Endothelial cell of umbilical vein (primary cell): ENCODE measurements at regions not wholly inside any gene's neighbourhood (a gene's known extent, or its start where the extent isn't known, plus 50 kb on each side); places are given as distances from the start of the nearest gene placed in this dataset.

Experiments
- BruUV-seq: library from RNA; stranded (reverse); fragments of 400-500 nt; replicated peaks from 2 replicates; lab custom pipeline; 2021; lab: Mats Ljungman, UMichigan
- CTCF ChIA-PET: fragments of 300-600, 350-600 bp; sonication (Branson Sonifier 250); formaldehyde crosslinking; loops from one replicate; lab custom pipeline; 2021; ENCODE audit warnings: antibody characterized with exemption, inconsistent platforms; lab: Charles Lee
- POLR2A ChIA-PET: fragments of 300-600, 350-600 bp; sonication (Branson Sonifier 250); formaldehyde crosslinking; loops from one replicate; lab custom pipeline; 2021; ENCODE audit warnings: antibody characterized with exemption, inconsistent platforms; lab: Charles Lee
- DNase-seq: peaks from one replicate; pipeline ENCODE4 v3.0.0-alpha.2; 2011; ENCODE audit warnings: low read depth, low spot score
- FAIRE-seq: peaks from 2 replicates; lab custom pipeline; 2011; peaks lifted over from hg19 to GRCh38; lab: Jason Lieb, UNC
- H2AFZ ChIP-seq: 2 replicates; pipeline ENCODE4 v1.6.0; 2012; ENCODE audit warnings: low read depth, low read length, control low read depth, inconsistent platforms
- H3K27ac ChIP-seq: 2 replicates; pipeline ENCODE4 v1.5.1; 2011; ENCODE audit warnings: low read depth, mild to moderate bottlenecking, control low read depth, low read length, moderate library complexity; ENCODE audit not compliant: insufficient read depth
- H3K27me3 ChIP-seq, 2 experiments: 2 replicates each; pipeline versions ENCODE4 v1.6.0 to v1.6.1; 2011; ENCODE audit warnings: low read length in 2 of 2, mixed read lengths in 1 of 2; ENCODE audit not compliant: control insufficient read depth in 2 of 2, insufficient read depth in 2 of 2
- H3K36me3 ChIP-seq, 2 experiments: 2 replicates in 1 of 2; 3 replicates in 1 of 2; pipeline ENCODE4 v1.5.1; 2011; ENCODE audit warnings: low read length in 2 of 2, mild to moderate bottlenecking in 1 of 2, moderate library complexity in 1 of 2; ENCODE audit not compliant: control insufficient read depth in 2 of 2, insufficient read depth in 2 of 2; ENCODE audit errors: extremely low read depth in 1 of 2
- H3K4me1 ChIP-seq: 3 replicates; pipeline ENCODE4 v1.5.1; 2011; ENCODE audit warnings: mild to moderate bottlenecking, low read length; ENCODE audit not compliant: control insufficient read depth, insufficient read depth; ENCODE audit errors: extremely low read depth
- H3K4me2 ChIP-seq: 2 replicates; pipeline ENCODE4 v1.6.1; 2011; ENCODE audit warnings: low read length, control low read depth, mixed read lengths; ENCODE audit not compliant: insufficient read depth
- H3K4me3 ChIP-seq, 3 experiments: fragments of 200-600 bp in 1 of 3; sonication (generic), shearing (Covaris generic) in 1 of 3; replicated peaks in 1 of 3; 2 replicates each; pipeline ENCODE4 v1.5.1; 2011 to 2016; ENCODE audit warnings: control low read depth in 3 of 3, low read length in 3 of 3, mild to moderate bottlenecking in 2 of 3, inconsistent platforms in 1 of 3, low read depth in 1 of 3, moderate library complexity in 1 of 3; ENCODE audit not compliant: insufficient read depth in 1 of 3
- H3K79me2 ChIP-seq: 2 replicates; pipeline ENCODE4 v1.6.0; 2012; ENCODE audit warnings: low read length, inconsistent platforms; ENCODE audit not compliant: control insufficient read depth, insufficient read depth
- H3K9ac ChIP-seq: replicated peaks from 2 replicates; pipeline ENCODE3; 2011; ENCODE audit warnings: low read length, control low read depth; ENCODE audit not compliant: insufficient read depth; ENCODE audit errors: extremely low read depth
- H3K9me1 ChIP-seq: replicated peaks from 3 replicates; pipeline ENCODE4 v1.6.0; 2011; ENCODE audit warnings: mild to moderate bottlenecking, low read length; ENCODE audit not compliant: control insufficient read depth, insufficient read depth; ENCODE audit errors: extremely low read depth
- H3K9me3 ChIP-seq: replicated peaks from 2 replicates; pipeline ENCODE4 v1.5.1; 2012; ENCODE audit warnings: low read length, inconsistent platforms; ENCODE audit not compliant: control insufficient read depth, insufficient read depth
- H4K20me1 ChIP-seq: replicated peaks from 2 replicates; pipeline ENCODE3; 2011; ENCODE audit warnings: mild to moderate bottlenecking, low read length; ENCODE audit not compliant: control insufficient read depth, insufficient read depth; ENCODE audit errors: extremely low read depth
- EZH2 ChIP-seq: IDR thresholded peaks from 2 replicates; pipeline ENCODE4 v1.6.1; 2012; ENCODE audit warnings: borderline replicate concordance, low read depth, mild to moderate bottlenecking, moderate library complexity, low read length, inconsistent platforms; ENCODE audit not compliant: severe bottlenecking
- FOS ChIP-seq: IDR thresholded peaks from 2 replicates; pipeline ENCODE4 v1.6.1; 2011; ENCODE audit warnings: mild to moderate bottlenecking, low read length, moderate library complexity, borderline replicate concordance; ENCODE audit not compliant: insufficient read depth
- GATA2 ChIP-seq: IDR thresholded peaks from 2 replicates; pipeline ENCODE4 v1.7.0; 2011; ENCODE audit warnings: low read depth, mild to moderate bottlenecking, moderate library complexity, mixed read lengths, low read length; ENCODE audit not compliant: insufficient read length, insufficient read depth
- JUN ChIP-seq: IDR thresholded peaks from 2 replicates; pipeline ENCODE4 v1.6.1; 2011; ENCODE audit warnings: borderline replicate concordance, low read depth; ENCODE audit not compliant: insufficient read length, insufficient read depth
- MYC ChIP-seq: IDR thresholded peaks from one replicate; pipeline ENCODE4 v1.6.1; 2011; ENCODE audit warnings: mild to moderate bottlenecking, low read depth, low read length
- POLR2A ChIP-seq: IDR thresholded peaks from 2 replicates; pipeline ENCODE4 v1.6.1; 2012; ENCODE audit warnings: low read depth, mild to moderate bottlenecking, control low read depth, low read length
- POLR2AphosphoS5 ChIP-seq: IDR thresholded peaks from 2 replicates; pipeline ENCODE4 v1.6.1; 2012; ENCODE audit warnings: low read depth, mild to moderate bottlenecking, control low read depth, low read length, moderate library complexity; ENCODE audit not compliant: insufficient read depth
- dilution Hi-C: fragments of 300-500 bp; cut with MboI; formaldehyde crosslinking; loops from one replicate; pipeline ENCODE4 v1.15.0; 2019; ENCODE audit warnings: low sequenced_read_pairs; ENCODE audit not compliant: extremely low pct_ligation_motif_present
- intact Hi-C: fragments of 100-400 bp; cut with micrococcal nuclease; formaldehyde crosslinking; loops from one replicate; pipeline ENCODE4 v1.10.0; 2022
- TF ChIP-seq, protein P1 (sequence below), 2 donors: IDR thresholded peaks; 1 replicate in 1 of 2; 2 replicates in 1 of 2; pipeline ENCODE4 v1.5.1; 2011; ENCODE audit warnings: low read length in 2 of 2, mild to moderate bottlenecking in 2 of 2, moderate library complexity in 2 of 2, control low read depth in 1 of 2, inconsistent platforms in 1 of 2, low read depth in 1 of 2; ENCODE audit not compliant: insufficient read depth in 1 of 2; ENCODE audit errors: extremely low read depth in 1 of 2
- TF ChIP-seq, protein P2 (sequence below): IDR thresholded peaks from 2 replicates; pipeline ENCODE4 v1.6.1; 2011; ENCODE audit not compliant: insufficient read depth, insufficient read length

DNA sequence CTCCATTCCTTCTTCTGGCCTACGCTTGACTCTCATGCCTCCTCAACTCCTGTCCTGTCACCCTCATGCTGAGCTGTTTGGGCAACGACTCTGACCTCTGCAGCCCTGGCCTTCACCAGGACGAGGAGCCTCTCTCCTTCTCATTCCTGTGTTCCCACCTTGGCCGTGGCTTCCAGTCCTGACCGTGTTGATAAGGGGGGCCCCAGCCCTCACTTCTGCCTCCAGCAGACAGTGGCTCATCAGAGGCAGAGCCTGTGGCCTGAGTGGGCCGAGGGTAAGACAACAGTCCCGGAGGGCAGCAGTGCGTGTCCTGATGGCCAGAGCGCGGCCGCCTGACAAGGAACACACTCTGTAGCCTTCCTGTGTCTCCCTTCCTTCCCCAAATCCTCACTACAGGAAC is 61.7 kb upstream of the UBE3C start:
- peaks cover 13 to 18% of the 10 kb centered on the region in 2 experiments for H3K27me3 ChIP-seq
- dilution Hi-C loops, result no loop called here
- H3K9ac ChIP-seq, result no peak overlapping the region
- no peak overlapping the region for H3K27ac ChIP-seq
- no peak overlapping the region for H2AFZ ChIP-seq
- DNase-seq (no peak), FAIRE-seq (no peak)
- H4K20me1 ChIP-seq, result no peaks in the 10 kb centered on the region
- BruUV-seq, result no TSS peak
- H3K36me3 ChIP-seq, result no peaks in the 10 kb centered on the region
- no peaks in the 10 kb centered on the region for H3K9me3 ChIP-seq
- no peaks in the 10 kb centered on the region for H3K4me1 ChIP-seq
- TF ChIP-seq GATA2, result no peak
- no peak for TF ChIP-seq POLR2A
- TF ChIP-seq, protein P1, sequence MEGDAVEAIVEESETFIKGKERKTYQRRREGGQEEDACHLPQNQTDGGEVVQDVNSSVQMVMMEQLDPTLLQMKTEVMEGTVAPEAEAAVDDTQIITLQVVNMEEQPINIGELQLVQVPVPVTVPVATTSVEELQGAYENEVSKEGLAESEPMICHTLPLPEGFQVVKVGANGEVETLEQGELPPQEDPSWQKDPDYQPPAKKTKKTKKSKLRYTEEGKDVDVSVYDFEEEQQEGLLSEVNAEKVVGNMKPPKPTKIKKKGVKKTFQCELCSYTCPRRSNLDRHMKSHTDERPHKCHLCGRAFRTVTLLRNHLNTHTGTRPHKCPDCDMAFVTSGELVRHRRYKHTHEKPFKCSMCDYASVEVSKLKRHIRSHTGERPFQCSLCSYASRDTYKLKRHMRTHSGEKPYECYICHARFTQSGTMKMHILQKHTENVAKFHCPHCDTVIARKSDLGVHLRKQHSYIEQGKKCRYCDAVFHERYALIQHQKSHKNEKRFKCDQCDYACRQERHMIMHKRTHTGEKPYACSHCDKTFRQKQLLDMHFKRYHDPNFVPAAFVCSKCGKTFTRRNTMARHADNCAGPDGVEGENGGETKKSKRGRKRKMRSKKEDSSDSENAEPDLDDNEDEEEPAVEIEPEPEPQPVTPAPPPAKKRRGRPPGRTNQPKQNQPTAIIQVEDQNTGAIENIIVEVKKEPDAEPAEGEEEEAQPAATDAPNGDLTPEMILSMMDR (IDR thresholded peaks at IDR 0.05; ENCODE audit: extremely low read depth in 1 of 2, insufficient read depth in 1 of 2, low read depth in 1 of 2, low read length in 2 of 2), result no peak
- TF ChIP-seq JUN, result no peak
- TF ChIP-seq, protein P2, sequence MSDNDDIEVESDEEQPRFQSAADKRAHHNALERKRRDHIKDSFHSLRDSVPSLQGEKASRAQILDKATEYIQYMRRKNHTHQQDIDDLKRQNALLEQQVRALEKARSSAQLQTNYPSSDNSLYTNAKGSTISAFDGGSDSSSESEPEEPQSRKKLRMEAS, result no peak
- TF ChIP-seq EZH2, result no peak
- no peak for TF ChIP-seq POLR2AphosphoS5
- TF ChIP-seq FOS, result no peak
- TF ChIP-seq MYC, result no peak
- no peaks in the 10 kb centered on the region for H3K79me2 ChIP-seq
- H3K9me1 ChIP-seq, result no peaks in the 10 kb centered on the region
- H3K4me3 ChIP-seq, result no peak overlapping the region
- CTCF ChIA-PET, result no interaction called here
- POLR2A ChIA-PET, result no interaction called here
- intact Hi-C loops, result no loop called here
- no peak overlapping the region for H3K4me2 ChIP-seq
